ENCODE measurements at regions not wholly inside any gene's neighbourhood (a gene's known extent, or its start where the extent isn't known, plus 50 kb on each side); places are given as distances from the start of the nearest gene placed in this dataset.
"Not testable (repeated sequence)": the region's sequence is repeated elsewhere in the genome, so short reads cannot be mapped to it uniquely, and the experiment has no call there.

- H3K4me1 ChIP-seq (ENCODE audit: low read length); DNase-seq; H3K4me3 ChIP-seq (ENCODE audit: low read length); H4K20me1 ChIP-seq (ENCODE audit: insufficient read depth, low read depth, low read length); H3K9me3 ChIP-seq (ENCODE audit: low read length); H3K79me2 ChIP-seq (ENCODE audit: low read length); H3K9ac ChIP-seq (ENCODE audit: low read length); H3K4me2 ChIP-seq (ENCODE audit: low read depth, low read length, poor library complexity, severe bottlenecking); H3K27me3 ChIP-seq (ENCODE audit: low read length); H3K9me2 ChIP-seq (replicated peaks; ENCODE audit: insufficient read depth, low read length); H3K36me3 ChIP-seq (ENCODE audit: insufficient read depth, low read length); H2AFZ ChIP-seq (ENCODE audit: low read length); H3K27ac ChIP-seq (ENCODE audit: low read length): not testable (repeated sequence)
Measured at GRCh38 chr1:195847957-195848875, 760.0 kb downstream of the KCNT2 start.

GRCh38 chr1:195831789-195832188, 776.5 kb downstream of the KCNT2 start:
- Histone ChIP-seq H3K9ac (ENCODE audit: low read length) (no peak overlapping the region), H4K20me1 (ENCODE audit: insufficient read depth, low read depth, low read length) (no peaks in the 10 kb centered on the region), H3K4me3 (ENCODE audit: low read length) (no peak overlapping the region), H3K27me3 (ENCODE audit: low read length) (no peaks in the 10 kb centered on the region), H2AFZ (ENCODE audit: low read length) (no peak overlapping the region), H3K27ac (ENCODE audit: low read length) (no peak overlapping the region), H3K4me2 (ENCODE audit: low read depth, low read length, poor library complexity, severe bottlenecking) (no peak overlapping the region), H3K79me2 (ENCODE audit: low read length) (no peaks in the 10 kb centered on the region), H3K36me3 (ENCODE audit: insufficient read depth, low read length) (no peaks in the 10 kb centered on the region), H3K4me1 (ENCODE audit: low read length) (no peaks in the 10 kb centered on the region), H3K9me3 (ENCODE audit: low read length) (peaks cover 12% of the 10 kb centered on the region; the same call in 1 of the 2 replicates), H3K9me2 (replicated peaks; ENCODE audit: insufficient read depth, low read length) (no peaks in the 10 kb centered on the region; the same call in 1 of the 2 replicates)
- DNase-seq = no peak

- Histone ChIP-seq H2AFZ (ENCODE audit: low read length) (no peak overlapping the region), H3K9me3 (ENCODE audit: low read length) (peaks cover 16% of the 10 kb centered on the region; the same call in 1 of the 2 replicates)
- DNase-seq = no peak
Measured at GRCh38 chr1:195828325-195828724, 779.9 kb downstream of the KCNT2 start.

GRCh38 chr1:195820925-195821324, 787.3 kb downstream of the KCNT2 start:
- no peak for DNase-seq
- Histone ChIP-seq H3K27ac (ENCODE audit: low read length) (no peak overlapping the region), H3K27me3 (ENCODE audit: low read length) (no peaks in the 10 kb centered on the region)

More at GRCh38 chr1:195828325-195828724, 779.9 kb downstream of the KCNT2 start:
- no peak overlapping the region for H3K27ac ChIP-seq (ENCODE audit: low read length)
- no peak overlapping the region for H3K4me2 ChIP-seq (ENCODE audit: low read depth, low read length, poor library complexity, severe bottlenecking)
- H3K27me3 ChIP-seq (ENCODE audit: low read length) = no peaks in the 10 kb centered on the region
- H3K79me2 ChIP-seq (ENCODE audit: low read length) = no peaks in the 10 kb centered on the region
- no peaks in the 10 kb centered on the region for H4K20me1 ChIP-seq (ENCODE audit: insufficient read depth, low read depth, low read length)
- no peak overlapping the region for H3K4me3 ChIP-seq (ENCODE audit: low read length)
- H3K9me2 ChIP-seq (replicated peaks; ENCODE audit: insufficient read depth, low read length) = no peaks in the 10 kb centered on the region; the same call in 1 of the 2 replicates
- H3K9ac ChIP-seq (ENCODE audit: low read length) = no peak overlapping the region
- no peaks in the 10 kb centered on the region for H3K4me1 ChIP-seq (ENCODE audit: low read length)
- no peaks in the 10 kb centered on the region for H3K36me3 ChIP-seq (ENCODE audit: insufficient read depth, low read length)

GRCh38 chr1:195806060-195806459, 802.2 kb downstream of the KCNT2 start:
- Histone ChIP-seq H3K36me3 (ENCODE audit: insufficient read depth, low read length) (no peaks in the 10 kb centered on the region), H3K27me3 (ENCODE audit: low read length) (no peaks in the 10 kb centered on the region), H3K9me2 (replicated peaks; ENCODE audit: insufficient read depth, low read length) (no peaks in the 10 kb centered on the region), H4K20me1 (ENCODE audit: insufficient read depth, low read depth, low read length) (no peaks in the 10 kb centered on the region), H3K79me2 (ENCODE audit: low read length) (no peaks in the 10 kb centered on the region), H2AFZ (ENCODE audit: low read length) (no peak overlapping the region), H3K27ac (ENCODE audit: low read length) (no peak overlapping the region), H3K4me3 (ENCODE audit: low read length) (no peak overlapping the region), H3K9ac (ENCODE audit: low read length) (no peak overlapping the region), H3K4me1 (ENCODE audit: low read length) (no peaks in the 10 kb centered on the region), H3K4me2 (ENCODE audit: low read depth, low read length, poor library complexity, severe bottlenecking) (no peak overlapping the region), H3K9me3 (ENCODE audit: low read length) (no peaks in the 10 kb centered on the region)
- DNase-seq = no peak

More at GRCh38 chr1:195820925-195821324, 787.3 kb downstream of the KCNT2 start:
- Histone ChIP-seq H3K4me2 (ENCODE audit: low read depth, low read length, poor library complexity, severe bottlenecking) (no peak overlapping the region), H3K9me2 (replicated peaks; ENCODE audit: insufficient read depth, low read length) (no peaks in the 10 kb centered on the region), H3K9ac (ENCODE audit: low read length) (no peak overlapping the region), H3K79me2 (ENCODE audit: low read length) (no peaks in the 10 kb centered on the region), H4K20me1 (ENCODE audit: insufficient read depth, low read depth, low read length) (no peaks in the 10 kb centered on the region), H3K9me3 (ENCODE audit: low read length) (peaks cover 21% of the 10 kb centered on the region), H3K4me3 (ENCODE audit: low read length) (no peak overlapping the region), H3K4me1 (ENCODE audit: low read length) (no peaks in the 10 kb centered on the region), H2AFZ (ENCODE audit: low read length) (no peak overlapping the region), H3K36me3 (ENCODE audit: insufficient read depth, low read length) (no peaks in the 10 kb centered on the region)

- Histone ChIP-seq H2AFZ (ENCODE audit: low read length) (no peak overlapping the region), H4K20me1 (ENCODE audit: insufficient read depth, low read depth, low read length) (no peaks in the 10 kb centered on the region), H3K9ac (ENCODE audit: low read length) (no peak overlapping the region), H3K9me3 (ENCODE audit: low read length) (peaks cover 3% of the 10 kb centered on the region; the same call in 1 of the 2 replicates), H3K4me3 (ENCODE audit: low read length) (no peak overlapping the region), H3K79me2 (ENCODE audit: low read length) (no peaks in the 10 kb centered on the region), H3K4me2 (ENCODE audit: low read depth, low read length, poor library complexity, severe bottlenecking) (no peak overlapping the region), H3K9me2 (replicated peaks; ENCODE audit: insufficient read depth, low read length) (no peaks in the 10 kb centered on the region), H3K27ac (ENCODE audit: low read length) (no peak overlapping the region), H3K4me1 (ENCODE audit: low read length) (no peaks in the 10 kb centered on the region), H3K27me3 (ENCODE audit: low read length) (no peaks in the 10 kb centered on the region), H3K36me3 (ENCODE audit: insufficient read depth, low read length) (no peaks in the 10 kb centered on the region)
- no peak for DNase-seq
Measured at GRCh38 chr1:195804547-195804946, 803.7 kb downstream of the KCNT2 start.

GRCh38 chr1:195799016-195799415, 809.2 kb downstream of the KCNT2 start:
- no peaks in the 10 kb centered on the region for H4K20me1 ChIP-seq (ENCODE audit: insufficient read depth, low read depth, low read length)
- no peaks in the 10 kb centered on the region for H3K79me2 ChIP-seq (ENCODE audit: low read length)
- H3K27me3 ChIP-seq (ENCODE audit: low read length) = no peaks in the 10 kb centered on the region
- no peak for DNase-seq
- H3K4me2 ChIP-seq (ENCODE audit: low read depth, low read length, poor library complexity, severe bottlenecking) = no peak overlapping the region
- no peak overlapping the region for H2AFZ ChIP-seq (ENCODE audit: low read length)
- H3K9ac ChIP-seq (ENCODE audit: low read length) = no peak overlapping the region
- peaks cover 8% of the 10 kb centered on the region for H3K9me3 ChIP-seq (ENCODE audit: low read length)
- no peaks in the 10 kb centered on the region for H3K9me2 ChIP-seq (replicated peaks; ENCODE audit: insufficient read depth, low read length)
- no peaks in the 10 kb centered on the region for H3K4me1 ChIP-seq (ENCODE audit: low read length)
- H3K27ac ChIP-seq (ENCODE audit: low read length) = no peak overlapping the region
- no peak overlapping the region for H3K4me3 ChIP-seq (ENCODE audit: low read length)
- H3K36me3 ChIP-seq (ENCODE audit: insufficient read depth, low read length) = no peaks in the 10 kb centered on the region

- Histone ChIP-seq H2AFZ (ENCODE audit: low read length) (no peak overlapping the region), H3K4me2 (ENCODE audit: low read depth, low read length, poor library complexity, severe bottlenecking) (no peak overlapping the region), H3K9ac (ENCODE audit: low read length) (no peak overlapping the region), H3K36me3 (ENCODE audit: insufficient read depth, low read length) (no peaks in the 10 kb centered on the region), H3K4me3 (ENCODE audit: low read length) (no peak overlapping the region), H3K4me1 (ENCODE audit: low read length) (no peaks in the 10 kb centered on the region), H3K9me3 (ENCODE audit: low read length) (peaks cover 2% of the 10 kb centered on the region), H4K20me1 (ENCODE audit: insufficient read depth, low read depth, low read length) (no peaks in the 10 kb centered on the region), H3K9me2 (replicated peaks; ENCODE audit: insufficient read depth, low read length) (no peaks in the 10 kb centered on the region), H3K27ac (ENCODE audit: low read length) (no peak overlapping the region), H3K79me2 (ENCODE audit: low read length) (no peaks in the 10 kb centered on the region), H3K27me3 (ENCODE audit: low read length) (no peaks in the 10 kb centered on the region)
- DNase-seq = no peak
Measured at GRCh38 chr1:195794225-195794624, 814.0 kb downstream of the KCNT2 start.

Data from Karpas-422 (cell line).